ENCODE measurements at regions not wholly inside any gene's neighbourhood (a gene's known extent, or its start where the extent isn't known, plus 50 kb on each side); places are given as distances from the start of the nearest gene placed in this dataset.

GRCh38 chrX:69289793-69290123 is 124.5 kb upstream of the PJA1 start:
- H3K4me3 ChIP-seq (ENCODE audit: low read length) = no peak overlapping the region
- no peak for TF ChIP-seq CTCF (IDR thresholded peaks at IDR 0.05; ENCODE audit: insufficient read depth, low read depth, low read length, missing control alignments)
- no peak for DNase-seq (ENCODE audit: low read depth)

GRCh38 chrX:69289046-69289792 is 124.0 kb upstream of the PJA1 start:
- DNase-seq (ENCODE audit: low read depth) = peak; percentile 40
- no peak for TF ChIP-seq CTCF (IDR thresholded peaks at IDR 0.05; ENCODE audit: insufficient read depth, low read depth, low read length, missing control alignments)
- no peak overlapping the region for H3K4me3 ChIP-seq (ENCODE audit: low read length)

DNA sequence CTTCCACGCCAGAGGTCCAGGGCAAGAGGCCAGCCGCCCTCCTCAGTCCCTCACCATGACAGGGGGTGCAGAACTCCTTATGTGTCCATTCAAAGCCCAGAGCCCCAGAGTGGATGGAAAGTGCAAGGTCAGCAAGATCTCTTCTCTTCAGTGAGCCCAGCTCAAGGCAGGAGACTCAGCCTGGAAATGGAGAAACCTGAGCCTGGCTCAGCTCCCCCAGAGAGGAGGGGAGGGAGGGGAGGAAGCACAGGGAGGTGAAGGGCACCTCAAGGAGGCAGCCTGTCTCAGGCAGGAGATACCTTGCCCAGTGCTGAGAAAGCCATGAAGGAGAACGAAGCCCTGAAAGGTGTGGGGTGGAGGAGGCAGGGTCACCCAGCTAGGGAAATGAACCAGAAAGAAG is 121.8 kb upstream of the PJA1 start:
- DNase-seq (ENCODE audit: low read depth) = no peak
- no peak for TF ChIP-seq CTCF (IDR thresholded peaks at IDR 0.05; ENCODE audit: insufficient read depth, low read depth, low read length, missing control alignments)
- no peak overlapping the region for H3K4me3 ChIP-seq (ENCODE audit: low read length)

DNA sequence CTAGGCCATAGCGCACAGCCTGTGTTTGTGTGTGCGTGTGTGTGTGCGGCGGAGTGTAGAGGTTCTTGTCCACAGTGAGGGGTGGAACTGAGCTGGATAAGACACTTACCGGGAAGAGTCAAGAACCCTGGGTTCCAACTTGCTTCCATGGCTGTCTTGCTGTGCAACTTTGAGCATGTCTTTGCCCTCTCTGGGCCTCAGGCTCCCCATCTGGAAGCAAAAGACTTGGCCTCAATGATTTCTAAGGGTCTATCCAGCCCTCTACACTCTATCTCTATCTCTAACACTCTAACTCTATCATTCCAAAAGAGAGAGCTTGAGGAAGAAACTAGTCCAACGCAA is 121.3 kb upstream of the PJA1 start:
- DNase-seq (ENCODE audit: low read depth) = no peak
- no peak for TF ChIP-seq CTCF (IDR thresholded peaks at IDR 0.05; ENCODE audit: insufficient read depth, low read depth, low read length, missing control alignments)
- no peak overlapping the region for H3K4me3 ChIP-seq (ENCODE audit: low read length)

- H3K4me3 ChIP-seq (ENCODE audit: low read length) = peak overlapping the region; percentile 31
- TF ChIP-seq CTCF (IDR thresholded peaks at IDR 0.05; ENCODE audit: insufficient read depth, low read depth, low read length, missing control alignments) = peak; percentile 72
- peak; percentile 38 for DNase-seq (ENCODE audit: low read depth)
Observed at GRCh38 chrX:69285881-69286564, 120.8 kb upstream of the PJA1 start.

GRCh38 chrX:69285401-69285877 is 120.2 kb upstream of the PJA1 start:
- no peak for TF ChIP-seq CTCF (IDR thresholded peaks at IDR 0.05; ENCODE audit: insufficient read depth, low read depth, low read length, missing control alignments)
- peak overlapping the region; percentile 31 for H3K4me3 ChIP-seq (ENCODE audit: low read length)
- peak; percentile 34 for DNase-seq (ENCODE audit: low read depth)
